GM23338 (cell line): ENCODE measurements at regions not wholly inside any gene's neighbourhood (a gene's known extent, or its start where the extent isn't known, plus 50 kb on each side); places are given as distances from the start of the nearest gene placed in this dataset.

Experiments used
- ATAC-seq: fragments of 200-7000 bp; cut with Tn5 transposase; 3 replicates; pipeline ENCODE4 v1.9.1; 2020
- DNase-seq: peaks from one replicate; pipeline ENCODE4 v3.0.0-alpha.2; 2015; ENCODE audit warnings: low spot score
- H2AFZ ChIP-seq: fragments of 200-600 bp; sonication (generic); 2 replicates; pipeline ENCODE4 v1.8.0; 2016; ENCODE audit warnings: antibody characterized with exemption, mild to moderate bottlenecking, moderate library complexity
- H3F3A ChIP-seq: fragments of 200-600 bp; sonication (generic); replicated peaks from 2 replicates; pipeline ENCODE4 v1.8.0; 2017; ENCODE audit warnings: antibody characterized with exemption, mixed run types, low read depth
- H3K27ac ChIP-seq: fragments of 200-600 bp; sonication (generic); 2 replicates; pipeline ENCODE4 v1.6.1; 2016; ENCODE audit warnings: low read depth
- H3K27me3 ChIP-seq: fragments of 200-600 bp; sonication (generic); 2 replicates; pipeline ENCODE4 v1.8.0; 2016; ENCODE audit warnings: mild to moderate bottlenecking, mixed run types, moderate library complexity; ENCODE audit not compliant: insufficient read depth
- H3K36me3 ChIP-seq: fragments of 200-600 bp; sonication (generic); 2 replicates; pipeline ENCODE4 v1.8.0; 2016; ENCODE audit warnings: mild to moderate bottlenecking; ENCODE audit not compliant: insufficient read depth
- H3K4me1 ChIP-seq: fragments of 200-600 bp; sonication (generic); 2 replicates; pipeline ENCODE4 v1.8.0; 2016; ENCODE audit warnings: mild to moderate bottlenecking, moderate library complexity; ENCODE audit not compliant: insufficient read depth
- H3K4me2 ChIP-seq: fragments of 200-600 bp; sonication (generic); 2 replicates; pipeline ENCODE4 v1.7.1; 2017; ENCODE audit warnings: mixed run types
- H3K4me3 ChIP-seq: fragments of 200-600 bp; sonication (generic); 2 replicates; pipeline ENCODE4 v1.6.1; 2016; ENCODE audit warnings: mixed run types
- H3K79me2 ChIP-seq: fragments of 200-600 bp; sonication (generic); replicated peaks from 2 replicates; pipeline ENCODE4 v1.8.0; 2017; ENCODE audit warnings: mild to moderate bottlenecking; ENCODE audit not compliant: insufficient read depth
- H3K9me2 ChIP-seq: fragments of 200-600 bp; sonication (generic); 2 replicates; pipeline ENCODE4 v1.8.0; 2017; ENCODE audit not compliant: insufficient read depth
- H4K20me1 ChIP-seq: fragments of 200-600 bp; sonication (generic); replicated peaks from 2 replicates; pipeline ENCODE4 v1.8.0; 2017; ENCODE audit warnings: mild to moderate bottlenecking; ENCODE audit not compliant: insufficient read depth
- H3K27ac Mint-ChIP-seq: 2 replicates; pipeline ENCODE4 v1.8.0; 2020; ENCODE audit warnings: inconsistent platforms, mild to moderate bottlenecking, moderate library complexity, mixed read lengths
- H3K27me3 Mint-ChIP-seq: 3 replicates; pipeline ENCODE4 v1.8.0; 2022; ENCODE audit warnings: low read depth, mild to moderate bottlenecking, moderate library complexity, mixed read lengths, inconsistent platforms; ENCODE audit not compliant: insufficient read depth, poor library complexity
- H3K36me3 Mint-ChIP-seq: 3 replicates; pipeline ENCODE4 v1.8.0; 2021; ENCODE audit warnings: low read depth, mild to moderate bottlenecking, inconsistent platforms, moderate library complexity, mixed read lengths
- H3K4me1 Mint-ChIP-seq: 3 replicates; pipeline ENCODE4 v1.8.0; 2020; ENCODE audit warnings: mild to moderate bottlenecking, inconsistent platforms, mixed read lengths
- H3K4me3 Mint-ChIP-seq: 3 replicates; pipeline ENCODE4 v1.8.0; 2021; ENCODE audit warnings: moderate library complexity, mild to moderate bottlenecking, inconsistent platforms, mixed read lengths
- H3K9me3 Mint-ChIP-seq: 3 replicates; pipeline ENCODE4 v1.8.0; 2020; ENCODE audit warnings: moderate library complexity, mild to moderate bottlenecking, inconsistent platforms, mixed read lengths
- CREB1 ChIP-seq: fragments of 250-450 bp; sonication (Bioruptor Pico); IDR thresholded peaks from 2 replicates; pipeline ENCODE4 v1.5.0; 2020; ENCODE audit warnings: low read depth, mild to moderate bottlenecking, moderate library complexity
- EZH2 ChIP-seq: fragments of 200-600 bp; sonication (generic); IDR thresholded peaks from one replicate; pipeline ENCODE4 v1.8.0; 2017; ENCODE audit warnings: antibody characterized with exemption, mild to moderate bottlenecking, low read depth; ENCODE audit not compliant: unreplicated experiment
- EZH2phosphoT487 ChIP-seq: fragments of 200-600 bp; sonication (generic); IDR thresholded peaks from one replicate; pipeline ENCODE4 v1.8.1; 2018; ENCODE audit warnings: antibody characterized with exemption; ENCODE audit not compliant: unreplicated experiment
- JUNB ChIP-seq: IDR thresholded peaks from one replicate; pipeline ENCODE4 v1.6.1; 2016; ENCODE audit warnings: antibody characterized with exemption; ENCODE audit not compliant: unreplicated experiment
- NANOG ChIP-seq: IDR thresholded peaks from 2 replicates; pipeline ENCODE4 v1.6.1; 2016; ENCODE audit warnings: antibody characterized with exemption, borderline replicate concordance
- POLR2AphosphoS5 ChIP-seq: IDR thresholded peaks from 2 replicates; pipeline ENCODE4 v1.6.1; 2016; ENCODE audit warnings: antibody characterized with exemption, low read depth
- STAT1 ChIP-seq: IDR thresholded peaks from one replicate; pipeline ENCODE4 v1.6.1; 2016; ENCODE audit warnings: antibody characterized with exemption; ENCODE audit not compliant: unreplicated experiment
- ZNF114 ChIP-seq: fragments of 250-450 bp; sonication (Bioruptor Pico); IDR thresholded peaks from 2 replicates; pipeline ENCODE4 v1.5.0; 2020; ENCODE audit warnings: mild to moderate bottlenecking, moderate library complexity
- ZNF331 ChIP-seq: fragments of 250-450 bp; sonication (Bioruptor Pico); IDR thresholded peaks from 2 replicates; pipeline ENCODE4 v1.5.0; 2020; ENCODE audit warnings: low read depth, mild to moderate bottlenecking, moderate library complexity
- TF ChIP-seq, protein P1 (sequence below): IDR thresholded peaks from 2 replicates; pipeline ENCODE4 v1.6.1; 2016; ENCODE audit warnings: antibody characterized with exemption
- TF ChIP-seq, protein P2 (sequence below): IDR thresholded peaks from one replicate; pipeline ENCODE4 v1.6.1; 2018; ENCODE audit warnings: antibody characterized with exemption; ENCODE audit not compliant: unreplicated experiment
- TF ChIP-seq, protein P3 (sequence below): fragments of 250-450 bp; sonication (Bioruptor Pico); IDR thresholded peaks from 2 replicates; pipeline ENCODE4 v1.5.0; 2020; ENCODE audit warnings: mild to moderate bottlenecking, moderate library complexity

DNA sequence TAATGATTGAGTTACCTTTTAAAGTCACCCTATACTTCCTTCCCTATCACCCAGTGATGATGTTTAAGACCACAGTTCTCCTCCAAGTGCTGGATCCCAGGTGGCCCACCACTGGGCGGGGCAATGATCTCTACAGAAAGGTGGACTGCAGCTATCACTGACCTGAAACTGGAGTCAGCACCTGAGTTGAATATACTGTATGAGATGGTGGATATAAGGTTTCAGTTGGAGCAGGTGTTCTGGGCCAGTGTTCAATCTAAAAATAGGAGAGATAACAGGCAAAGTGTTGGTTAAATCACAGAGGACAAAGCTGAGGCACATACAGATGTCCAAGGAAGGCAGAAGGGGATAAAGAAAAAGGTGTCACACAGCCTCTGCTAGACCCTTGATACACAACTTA, 96.6 kb downstream of the SIPA1L2 start (continued):
- TF ChIP-seq, protein P1, sequence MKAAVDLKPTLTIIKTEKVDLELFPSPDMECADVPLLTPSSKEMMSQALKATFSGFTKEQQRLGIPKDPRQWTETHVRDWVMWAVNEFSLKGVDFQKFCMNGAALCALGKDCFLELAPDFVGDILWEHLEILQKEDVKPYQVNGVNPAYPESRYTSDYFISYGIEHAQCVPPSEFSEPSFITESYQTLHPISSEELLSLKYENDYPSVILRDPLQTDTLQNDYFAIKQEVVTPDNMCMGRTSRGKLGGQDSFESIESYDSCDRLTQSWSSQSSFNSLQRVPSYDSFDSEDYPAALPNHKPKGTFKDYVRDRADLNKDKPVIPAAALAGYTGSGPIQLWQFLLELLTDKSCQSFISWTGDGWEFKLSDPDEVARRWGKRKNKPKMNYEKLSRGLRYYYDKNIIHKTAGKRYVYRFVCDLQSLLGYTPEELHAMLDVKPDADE, result no peak
- TF ChIP-seq JUNB, result no peak
- TF ChIP-seq, protein P2, sequence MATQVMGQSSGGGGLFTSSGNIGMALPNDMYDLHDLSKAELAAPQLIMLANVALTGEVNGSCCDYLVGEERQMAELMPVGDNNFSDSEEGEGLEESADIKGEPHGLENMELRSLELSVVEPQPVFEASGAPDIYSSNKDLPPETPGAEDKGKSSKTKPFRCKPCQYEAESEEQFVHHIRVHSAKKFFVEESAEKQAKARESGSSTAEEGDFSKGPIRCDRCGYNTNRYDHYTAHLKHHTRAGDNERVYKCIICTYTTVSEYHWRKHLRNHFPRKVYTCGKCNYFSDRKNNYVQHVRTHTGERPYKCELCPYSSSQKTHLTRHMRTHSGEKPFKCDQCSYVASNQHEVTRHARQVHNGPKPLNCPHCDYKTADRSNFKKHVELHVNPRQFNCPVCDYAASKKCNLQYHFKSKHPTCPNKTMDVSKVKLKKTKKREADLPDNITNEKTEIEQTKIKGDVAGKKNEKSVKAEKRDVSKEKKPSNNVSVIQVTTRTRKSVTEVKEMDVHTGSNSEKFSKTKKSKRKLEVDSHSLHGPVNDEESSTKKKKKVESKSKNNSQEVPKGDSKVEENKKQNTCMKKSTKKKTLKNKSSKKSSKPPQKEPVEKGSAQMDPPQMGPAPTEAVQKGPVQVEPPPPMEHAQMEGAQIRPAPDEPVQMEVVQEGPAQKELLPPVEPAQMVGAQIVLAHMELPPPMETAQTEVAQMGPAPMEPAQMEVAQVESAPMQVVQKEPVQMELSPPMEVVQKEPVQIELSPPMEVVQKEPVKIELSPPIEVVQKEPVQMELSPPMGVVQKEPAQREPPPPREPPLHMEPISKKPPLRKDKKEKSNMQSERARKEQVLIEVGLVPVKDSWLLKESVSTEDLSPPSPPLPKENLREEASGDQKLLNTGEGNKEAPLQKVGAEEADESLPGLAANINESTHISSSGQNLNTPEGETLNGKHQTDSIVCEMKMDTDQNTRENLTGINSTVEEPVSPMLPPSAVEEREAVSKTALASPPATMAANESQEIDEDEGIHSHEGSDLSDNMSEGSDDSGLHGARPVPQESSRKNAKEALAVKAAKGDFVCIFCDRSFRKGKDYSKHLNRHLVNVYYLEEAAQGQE, result no peak
- TF ChIP-seq ZNF331, result no peak
- TF ChIP-seq STAT1, result no peak
- TF ChIP-seq EZH2, result no peak

DNA sequence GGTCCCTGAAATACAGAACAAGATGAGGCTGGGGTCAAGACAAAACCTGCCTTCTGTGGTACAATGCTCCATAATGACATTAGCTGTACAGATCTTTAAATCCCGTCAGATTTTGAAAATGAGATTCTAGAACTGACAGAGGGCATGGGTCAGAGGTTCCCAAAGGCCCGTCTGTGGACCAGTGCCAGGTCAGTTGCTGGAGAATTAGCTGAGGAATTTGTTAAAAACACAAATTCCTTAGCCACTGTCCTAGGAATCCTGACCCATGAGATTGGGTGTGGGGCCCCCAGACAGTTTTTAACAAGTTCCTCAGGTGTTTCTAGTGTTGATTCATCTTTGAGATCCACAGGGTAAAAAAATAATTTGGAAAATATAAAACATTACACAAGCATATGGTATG, 97.0 kb downstream of the SIPA1L2 start:
- Histone ChIP-seq H3K4me2 (no peak overlapping the region), H4K20me1 (no peaks in the 10 kb centered on the region; the same call in none of the 2 replicates), H3K9me2 (no peaks in the 10 kb centered on the region), H2AFZ (no peak overlapping the region), H3K4me3 (no peak overlapping the region), H3K27ac (no peak overlapping the region), H3K4me1 (peaks cover 4% of the 10 kb centered on the region), H3K36me3 (no peaks in the 10 kb centered on the region), H3F3A (no peaks in the 10 kb centered on the region), H3K27me3 (no peaks in the 10 kb centered on the region), H3K79me2 (no peaks in the 10 kb centered on the region)
- ATAC-seq (no peak), DNase-seq (no peak)
- Mint-ChIP-seq H3K36me3 (no peaks in the 10 kb centered on the region), H3K9me3 (no peaks in the 10 kb centered on the region), H3K27me3 (no peaks in the 10 kb centered on the region), H3K27ac (no peak overlapping the region), H3K4me3 (no peak overlapping the region), H3K4me1 (peaks cover 10% of the 10 kb centered on the region)
- TF ChIP-seq POLR2AphosphoS5 (no peak), STAT1 (no peak), NANOG (no peak), CREB1 (CRISPR knock-in tag) (no peak), EZH2 (no peak), EZH2phosphoT487 (no peak), ZNF114 (CRISPR knock-in tag) (no peak), JUNB (no peak)
- TF ChIP-seq, protein P3, sequence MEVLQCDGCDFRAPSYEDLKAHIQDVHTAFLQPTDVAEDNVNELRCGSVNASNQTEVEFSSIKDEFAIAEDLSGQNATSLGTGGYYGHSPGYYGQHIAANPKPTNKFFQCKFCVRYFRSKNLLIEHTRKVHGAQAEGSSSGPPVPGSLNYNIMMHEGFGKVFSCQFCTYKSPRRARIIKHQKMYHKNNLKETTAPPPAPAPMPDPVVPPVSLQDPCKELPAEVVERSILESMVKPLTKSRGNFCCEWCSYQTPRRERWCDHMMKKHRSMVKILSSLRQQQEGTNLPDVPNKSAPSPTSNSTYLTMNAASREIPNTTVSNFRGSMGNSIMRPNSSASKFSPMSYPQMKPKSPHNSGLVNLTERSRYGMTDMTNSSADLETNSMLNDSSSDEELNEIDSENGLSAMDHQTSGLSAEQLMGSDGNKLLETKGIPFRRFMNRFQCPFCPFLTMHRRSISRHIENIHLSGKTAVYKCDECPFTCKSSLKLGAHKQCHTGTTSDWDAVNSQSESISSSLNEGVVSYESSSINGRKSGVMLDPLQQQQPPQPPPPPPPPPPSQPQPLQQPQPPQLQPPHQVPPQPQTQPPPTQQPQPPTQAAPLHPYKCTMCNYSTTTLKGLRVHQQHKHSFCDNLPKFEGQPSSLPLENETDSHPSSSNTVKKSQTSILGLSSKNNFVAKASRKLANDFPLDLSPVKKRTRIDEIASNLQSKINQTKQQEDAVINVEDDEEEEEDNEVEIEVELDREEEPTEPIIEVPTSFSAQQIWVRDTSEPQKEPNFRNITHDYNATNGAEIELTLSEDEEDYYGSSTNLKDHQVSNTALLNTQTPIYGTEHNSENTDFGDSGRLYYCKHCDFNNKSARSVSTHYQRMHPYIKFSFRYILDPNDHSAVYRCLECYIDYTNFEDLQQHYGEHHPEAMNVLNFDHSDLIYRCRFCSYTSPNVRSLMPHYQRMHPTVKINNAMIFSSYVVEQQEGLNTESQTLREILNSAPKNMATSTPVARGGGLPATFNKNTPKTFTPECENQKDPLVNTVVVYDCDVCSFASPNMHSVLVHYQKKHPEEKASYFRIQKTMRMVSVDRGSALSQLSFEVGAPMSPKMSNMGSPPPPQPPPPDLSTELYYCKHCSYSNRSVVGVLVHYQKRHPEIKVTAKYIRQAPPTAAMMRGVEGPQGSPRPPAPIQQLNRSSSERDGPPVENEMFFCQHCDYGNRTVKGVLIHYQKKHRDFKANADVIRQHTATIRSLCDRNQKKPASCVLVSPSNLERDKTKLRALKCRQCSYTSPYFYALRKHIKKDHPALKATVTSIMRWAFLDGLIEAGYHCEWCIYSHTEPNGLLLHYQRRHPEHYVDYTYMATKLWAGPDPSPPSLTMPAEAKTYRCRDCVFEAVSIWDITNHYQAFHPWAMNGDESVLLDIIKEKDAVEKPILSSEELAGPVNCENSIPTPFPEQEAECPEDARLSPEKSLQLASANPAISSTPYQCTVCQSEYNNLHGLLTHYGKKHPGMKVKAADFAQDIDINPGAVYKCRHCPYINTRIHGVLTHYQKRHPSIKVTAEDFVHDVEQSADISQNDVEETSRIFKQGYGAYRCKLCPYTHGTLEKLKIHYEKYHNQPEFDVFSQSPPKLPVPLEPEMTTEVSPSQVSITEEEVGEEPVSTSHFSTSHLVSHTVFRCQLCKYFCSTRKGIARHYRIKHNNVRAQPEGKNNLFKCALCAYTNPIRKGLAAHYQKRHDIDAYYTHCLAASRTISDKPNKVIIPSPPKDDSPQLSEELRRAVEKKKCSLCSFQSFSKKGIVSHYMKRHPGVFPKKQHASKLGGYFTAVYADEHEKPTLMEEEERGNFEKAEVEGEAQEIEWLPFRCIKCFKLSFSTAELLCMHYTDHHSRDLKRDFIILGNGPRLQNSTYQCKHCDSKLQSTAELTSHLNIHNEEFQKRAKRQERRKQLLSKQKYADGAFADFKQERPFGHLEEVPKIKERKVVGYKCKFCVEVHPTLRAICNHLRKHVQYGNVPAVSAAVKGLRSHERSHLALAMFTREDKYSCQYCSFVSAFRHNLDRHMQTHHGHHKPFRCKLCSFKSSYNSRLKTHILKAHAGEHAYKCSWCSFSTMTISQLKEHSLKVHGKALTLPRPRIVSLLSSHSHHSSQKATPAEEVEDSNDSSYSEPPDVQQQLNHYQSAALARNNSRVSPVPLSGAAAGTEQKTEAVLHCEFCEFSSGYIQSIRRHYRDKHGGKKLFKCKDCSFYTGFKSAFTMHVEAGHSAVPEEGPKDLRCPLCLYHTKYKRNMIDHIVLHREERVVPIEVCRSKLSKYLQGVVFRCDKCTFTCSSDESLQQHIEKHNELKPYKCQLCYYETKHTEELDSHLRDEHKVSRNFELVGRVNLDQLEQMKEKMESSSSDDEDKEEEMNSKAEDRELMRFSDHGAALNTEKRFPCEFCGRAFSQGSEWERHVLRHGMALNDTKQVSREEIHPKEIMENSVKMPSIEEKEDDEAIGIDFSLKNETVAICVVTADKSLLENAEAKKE, result no peak
- TF ChIP-seq, protein P1, result no peak
